ENCODE measurements at regions not wholly inside any gene's neighbourhood (a gene's known extent, or its start where the extent isn't known, plus 50 kb on each side); places are given as distances from the start of the nearest gene placed in this dataset.

GRCh38 chr2:221792971-221793521 is 220.9 kb upstream of the EPHA4 start:
- no peak for TF ChIP-seq CTCF (conservative IDR thresholded peaks at IDR 0.05; ENCODE audit: low read depth in 2 of 2)
- TF ChIP-seq, protein P1, sequence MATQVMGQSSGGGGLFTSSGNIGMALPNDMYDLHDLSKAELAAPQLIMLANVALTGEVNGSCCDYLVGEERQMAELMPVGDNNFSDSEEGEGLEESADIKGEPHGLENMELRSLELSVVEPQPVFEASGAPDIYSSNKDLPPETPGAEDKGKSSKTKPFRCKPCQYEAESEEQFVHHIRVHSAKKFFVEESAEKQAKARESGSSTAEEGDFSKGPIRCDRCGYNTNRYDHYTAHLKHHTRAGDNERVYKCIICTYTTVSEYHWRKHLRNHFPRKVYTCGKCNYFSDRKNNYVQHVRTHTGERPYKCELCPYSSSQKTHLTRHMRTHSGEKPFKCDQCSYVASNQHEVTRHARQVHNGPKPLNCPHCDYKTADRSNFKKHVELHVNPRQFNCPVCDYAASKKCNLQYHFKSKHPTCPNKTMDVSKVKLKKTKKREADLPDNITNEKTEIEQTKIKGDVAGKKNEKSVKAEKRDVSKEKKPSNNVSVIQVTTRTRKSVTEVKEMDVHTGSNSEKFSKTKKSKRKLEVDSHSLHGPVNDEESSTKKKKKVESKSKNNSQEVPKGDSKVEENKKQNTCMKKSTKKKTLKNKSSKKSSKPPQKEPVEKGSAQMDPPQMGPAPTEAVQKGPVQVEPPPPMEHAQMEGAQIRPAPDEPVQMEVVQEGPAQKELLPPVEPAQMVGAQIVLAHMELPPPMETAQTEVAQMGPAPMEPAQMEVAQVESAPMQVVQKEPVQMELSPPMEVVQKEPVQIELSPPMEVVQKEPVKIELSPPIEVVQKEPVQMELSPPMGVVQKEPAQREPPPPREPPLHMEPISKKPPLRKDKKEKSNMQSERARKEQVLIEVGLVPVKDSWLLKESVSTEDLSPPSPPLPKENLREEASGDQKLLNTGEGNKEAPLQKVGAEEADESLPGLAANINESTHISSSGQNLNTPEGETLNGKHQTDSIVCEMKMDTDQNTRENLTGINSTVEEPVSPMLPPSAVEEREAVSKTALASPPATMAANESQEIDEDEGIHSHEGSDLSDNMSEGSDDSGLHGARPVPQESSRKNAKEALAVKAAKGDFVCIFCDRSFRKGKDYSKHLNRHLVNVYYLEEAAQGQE (IDR thresholded peaks at IDR 0.05; ENCODE audit: unreplicated experiment), result no peak
- no peak for TF ChIP-seq ZNF114 (CRISPR knock-in tag; IDR thresholded peaks at IDR 0.05)
- no peak for TF ChIP-seq EZH2phosphoT487 (IDR thresholded peaks at IDR 0.05; ENCODE audit: unreplicated experiment)
- TF ChIP-seq STAT1 (IDR thresholded peaks at IDR 0.05; ENCODE audit: unreplicated experiment), result no peak
- peak; percentile 99 for TF ChIP-seq ZNF462 (CRISPR knock-in tag; IDR thresholded peaks at IDR 0.05)
- TF ChIP-seq, protein P2, sequence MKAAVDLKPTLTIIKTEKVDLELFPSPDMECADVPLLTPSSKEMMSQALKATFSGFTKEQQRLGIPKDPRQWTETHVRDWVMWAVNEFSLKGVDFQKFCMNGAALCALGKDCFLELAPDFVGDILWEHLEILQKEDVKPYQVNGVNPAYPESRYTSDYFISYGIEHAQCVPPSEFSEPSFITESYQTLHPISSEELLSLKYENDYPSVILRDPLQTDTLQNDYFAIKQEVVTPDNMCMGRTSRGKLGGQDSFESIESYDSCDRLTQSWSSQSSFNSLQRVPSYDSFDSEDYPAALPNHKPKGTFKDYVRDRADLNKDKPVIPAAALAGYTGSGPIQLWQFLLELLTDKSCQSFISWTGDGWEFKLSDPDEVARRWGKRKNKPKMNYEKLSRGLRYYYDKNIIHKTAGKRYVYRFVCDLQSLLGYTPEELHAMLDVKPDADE (IDR thresholded peaks at IDR 0.05), result no peak
